Type B pancreatic cell (in vitro differentiated cells): ENCODE measurements at regions not wholly inside any gene's neighbourhood (a gene's known extent, or its start where the extent isn't known, plus 50 kb on each side); places are given as distances from the start of the nearest gene placed in this dataset. TPM values are rescaled to one million over a fixed set of nuclear protein-coding genes. Genes with fewer than 3 reads are reported as not detected.

Experiments
- DNase-seq: peaks from one replicate; pipeline ENCODE4 v3.0.0; 2021; ENCODE audit warnings: mixed read lengths; ENCODE audit not compliant: unreplicated experiment; ENCODE audit errors: extremely low spot score
- H3K27ac Mint-ChIP-seq: 2 replicates; pipeline ENCODE4 v1.8.0; 2021; ENCODE audit warnings: mild to moderate bottlenecking, mixed read lengths
- H3K27me3 Mint-ChIP-seq: 2 replicates; pipeline ENCODE4 v1.8.0; 2021; ENCODE audit warnings: mixed read lengths
- H3K36me3 Mint-ChIP-seq: 2 replicates; pipeline ENCODE4 v1.8.0; 2021; ENCODE audit warnings: mixed read lengths
- H3K4me1 Mint-ChIP-seq: one replicate; pipeline ENCODE4 v1.8.0; 2021; ENCODE audit warnings: mixed read lengths; ENCODE audit not compliant: unreplicated experiment
- H3K4me3 Mint-ChIP-seq: 2 replicates; pipeline ENCODE4 v1.8.0; 2021; ENCODE audit warnings: mild to moderate bottlenecking, mixed read lengths
- H3K9me3 Mint-ChIP-seq: 2 replicates; pipeline ENCODE4 v1.8.0; 2021; ENCODE audit warnings: mixed read lengths
- microRNA-seq: library from miRNA; unstranded; fragments of <30 nt; microRNA quantifications from one replicate; pipeline ENCODE4, GENCODE V29; 2020
- TF ChIP-seq, protein P1 (sequence below): fragments of 200-600 bp; sonication (generic); conservative IDR thresholded peaks from 2 replicates; pipeline ENCODE4 v1.5.0; 2021; ENCODE audit warnings: antibody characterized with exemption, mild to moderate bottlenecking

DNA sequence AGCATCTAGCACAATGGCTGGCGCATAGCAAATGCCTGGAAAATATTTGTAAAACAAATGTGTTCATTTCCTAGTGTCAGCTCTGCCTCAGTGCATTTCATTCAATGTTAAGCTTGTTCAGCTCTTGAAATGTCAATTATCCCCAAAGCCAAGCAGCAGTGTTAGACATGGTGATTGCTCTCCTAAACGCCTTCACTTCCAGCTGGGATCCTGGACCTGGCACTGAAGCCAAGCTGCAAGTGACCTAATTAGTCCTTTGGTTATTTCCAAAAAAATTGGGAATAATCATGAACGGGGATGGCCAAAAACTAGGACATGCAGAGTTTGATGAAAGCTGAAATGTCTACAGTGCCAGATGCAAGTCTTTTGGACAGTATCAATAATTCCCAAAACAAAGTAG lies 54.9 kb upstream of the MDGA2 start:
- no peaks in the 10 kb centered on the region for H3K9me3 Mint-ChIP-seq
- TF ChIP-seq, protein P1, sequence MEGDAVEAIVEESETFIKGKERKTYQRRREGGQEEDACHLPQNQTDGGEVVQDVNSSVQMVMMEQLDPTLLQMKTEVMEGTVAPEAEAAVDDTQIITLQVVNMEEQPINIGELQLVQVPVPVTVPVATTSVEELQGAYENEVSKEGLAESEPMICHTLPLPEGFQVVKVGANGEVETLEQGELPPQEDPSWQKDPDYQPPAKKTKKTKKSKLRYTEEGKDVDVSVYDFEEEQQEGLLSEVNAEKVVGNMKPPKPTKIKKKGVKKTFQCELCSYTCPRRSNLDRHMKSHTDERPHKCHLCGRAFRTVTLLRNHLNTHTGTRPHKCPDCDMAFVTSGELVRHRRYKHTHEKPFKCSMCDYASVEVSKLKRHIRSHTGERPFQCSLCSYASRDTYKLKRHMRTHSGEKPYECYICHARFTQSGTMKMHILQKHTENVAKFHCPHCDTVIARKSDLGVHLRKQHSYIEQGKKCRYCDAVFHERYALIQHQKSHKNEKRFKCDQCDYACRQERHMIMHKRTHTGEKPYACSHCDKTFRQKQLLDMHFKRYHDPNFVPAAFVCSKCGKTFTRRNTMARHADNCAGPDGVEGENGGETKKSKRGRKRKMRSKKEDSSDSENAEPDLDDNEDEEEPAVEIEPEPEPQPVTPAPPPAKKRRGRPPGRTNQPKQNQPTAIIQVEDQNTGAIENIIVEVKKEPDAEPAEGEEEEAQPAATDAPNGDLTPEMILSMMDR = no peak
- H3K4me3 Mint-ChIP-seq = no peak overlapping the region
- no peaks in the 10 kb centered on the region for H3K27me3 Mint-ChIP-seq
- H3K36me3 Mint-ChIP-seq = no peaks in the 10 kb centered on the region
- H3K27ac Mint-ChIP-seq = no peak overlapping the region
- no peaks in the 10 kb centered on the region for H3K4me1 Mint-ChIP-seq
- no peak for DNase-seq

Small RNA genes in the stretch of these regions (microRNA-seq; reads per million reads assigned to microRNA genes)
- not detected for gene MIR548Y
